ENCODE measurements at regions not wholly inside any gene's neighbourhood (a gene's known extent, or its start where the extent isn't known, plus 50 kb on each side); places are given as distances from the start of the nearest gene placed in this dataset.
"Not testable (repeated sequence)": the region's sequence is repeated elsewhere in the genome, so short reads cannot be mapped to it uniquely, and the experiment has no call there.

DNA sequence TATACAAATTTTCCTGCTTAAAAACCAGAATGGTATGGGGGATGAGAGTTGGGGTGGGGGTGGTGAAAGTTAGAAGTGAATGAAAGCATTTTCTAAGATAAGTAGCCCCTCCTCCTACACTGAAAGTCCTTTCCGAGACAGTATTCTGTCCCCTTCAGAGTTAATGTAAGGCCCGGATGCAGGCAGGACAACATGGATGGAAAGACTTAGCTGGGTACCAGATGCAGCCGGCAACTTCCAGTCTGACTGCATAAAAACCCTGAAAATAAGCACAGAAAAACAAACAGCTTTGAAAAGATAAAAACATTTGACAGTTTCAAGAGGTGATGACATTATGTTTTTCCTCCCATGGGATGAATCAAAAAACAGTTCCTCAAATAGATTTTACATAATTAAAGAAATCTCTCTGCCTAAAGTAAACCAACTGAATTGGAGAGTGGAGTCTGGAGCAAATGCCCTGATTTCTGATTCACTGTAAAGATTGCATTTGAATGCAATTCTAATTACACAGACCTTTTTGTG lies 196.3 kb downstream of the GPAT3 start:
- peaks cover 18% of the 10 kb centered on the region for H3K27me3 Mint-ChIP-seq
- H3K9me3 Mint-ChIP-seq: peaks cover 5% of the 10 kb centered on the region
- H3K27ac Mint-ChIP-seq (ENCODE audit: low read depth): no peak overlapping the region
- no peak for ATAC-seq (replicated peaks; ENCODE audit: extremely low read depth, poor library complexity, severe bottlenecking)
- H3K4me1 Mint-ChIP-seq: no peaks in the 10 kb centered on the region
- H3K36me3 Mint-ChIP-seq (ENCODE audit: insufficient read depth): no peaks in the 10 kb centered on the region
- DNase-seq (ENCODE audit: low spot score in 2 of 2): no peak
- H3K4me3 Mint-ChIP-seq: no peak overlapping the region

DNA sequence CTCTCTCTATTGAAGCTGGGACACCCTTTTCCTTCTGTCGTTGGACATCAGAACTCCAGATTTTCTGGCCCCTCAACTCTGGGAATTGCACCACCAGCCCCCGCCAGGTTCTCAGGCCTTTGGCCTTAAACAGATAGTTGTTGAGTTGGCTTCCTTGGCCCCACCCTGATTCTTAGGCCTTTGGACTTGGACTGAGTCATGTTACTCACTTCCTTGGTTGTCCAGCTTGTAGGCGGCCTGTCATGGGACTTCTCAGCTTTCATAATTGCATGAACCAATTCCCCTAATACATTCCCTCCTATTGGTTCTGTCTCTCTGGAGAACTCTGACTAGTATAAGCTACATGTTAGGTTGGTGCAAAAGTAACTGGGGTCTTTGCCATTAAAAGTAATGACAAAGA lies 195.7 kb downstream of the GPAT3 start:
- Mint-ChIP-seq H3K4me3 (no peak overlapping the region), H3K27ac (ENCODE audit: low read depth) (no peak overlapping the region), H3K4me1 (no peaks in the 10 kb centered on the region), H3K36me3 (ENCODE audit: insufficient read depth) (no peaks in the 10 kb centered on the region), H3K27me3 (peaks cover 23% of the 10 kb centered on the region), H3K9me3 (peaks cover 5% of the 10 kb centered on the region)
- ATAC-seq (replicated peaks; ENCODE audit: extremely low read depth, poor library complexity, severe bottlenecking): no peak
- DNase-seq (ENCODE audit: low spot score in 2 of 2): no peak

DNA sequence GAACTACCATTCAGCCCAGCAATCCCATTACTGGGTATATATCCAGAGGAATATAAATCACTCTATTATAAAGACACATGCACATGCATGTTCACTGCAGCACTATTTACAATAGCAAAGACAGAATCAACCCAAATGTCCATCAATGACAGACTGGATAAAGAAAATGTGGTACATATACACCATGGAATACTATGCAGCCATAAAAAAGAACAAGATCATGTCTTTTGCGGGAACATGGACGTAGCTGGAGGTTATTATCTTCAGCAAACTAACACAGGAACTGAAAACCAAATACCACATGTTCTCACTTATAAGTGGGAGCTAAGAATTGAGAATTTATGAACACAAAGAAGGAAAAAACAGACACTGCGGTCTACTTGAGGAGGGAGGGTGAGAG lies 195.1 kb downstream of the GPAT3 start:
- not testable (repeated sequence) for H3K27ac Mint-ChIP-seq (ENCODE audit: low read depth); ATAC-seq (replicated peaks; ENCODE audit: extremely low read depth, poor library complexity, severe bottlenecking); H3K4me1 Mint-ChIP-seq; DNase-seq (ENCODE audit: low spot score in 2 of 2); H3K9me3 Mint-ChIP-seq; H3K4me3 Mint-ChIP-seq; H3K36me3 Mint-ChIP-seq (ENCODE audit: insufficient read depth)
- peaks cover 27% of the 10 kb centered on the region for H3K27me3 Mint-ChIP-seq

DNA sequence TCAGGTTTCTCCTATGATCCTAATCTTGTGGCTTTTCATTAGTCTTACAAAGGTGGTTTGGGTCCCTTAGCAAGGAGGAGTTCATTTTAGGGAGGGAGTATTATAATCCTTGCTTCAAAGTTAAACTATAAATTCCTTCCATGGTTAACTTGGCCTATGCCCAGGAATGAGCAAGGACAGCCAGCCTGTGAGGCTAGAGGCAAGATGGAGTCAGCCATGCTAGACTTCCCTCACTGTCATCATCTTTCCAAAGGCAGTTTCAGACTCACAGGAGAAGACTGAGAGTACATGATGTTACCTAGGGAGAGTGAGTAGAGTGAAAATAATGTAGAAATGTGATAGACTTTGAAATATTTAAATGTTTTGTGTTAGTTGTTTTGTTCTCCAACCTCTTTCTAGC lies 192.3 kb downstream of the GPAT3 start:
- DNase-seq (ENCODE audit: low spot score in 2 of 2): no peak
- Mint-ChIP-seq H3K9me3 (peaks cover 5% of the 10 kb centered on the region), H3K4me1 (no peaks in the 10 kb centered on the region), H3K36me3 (ENCODE audit: insufficient read depth) (no peaks in the 10 kb centered on the region), H3K4me3 (no peak overlapping the region), H3K27me3 (peaks cover 44% of the 10 kb centered on the region), H3K27ac (ENCODE audit: low read depth) (no peak overlapping the region)
- ATAC-seq (replicated peaks; ENCODE audit: extremely low read depth, poor library complexity, severe bottlenecking): no peak

DNA sequence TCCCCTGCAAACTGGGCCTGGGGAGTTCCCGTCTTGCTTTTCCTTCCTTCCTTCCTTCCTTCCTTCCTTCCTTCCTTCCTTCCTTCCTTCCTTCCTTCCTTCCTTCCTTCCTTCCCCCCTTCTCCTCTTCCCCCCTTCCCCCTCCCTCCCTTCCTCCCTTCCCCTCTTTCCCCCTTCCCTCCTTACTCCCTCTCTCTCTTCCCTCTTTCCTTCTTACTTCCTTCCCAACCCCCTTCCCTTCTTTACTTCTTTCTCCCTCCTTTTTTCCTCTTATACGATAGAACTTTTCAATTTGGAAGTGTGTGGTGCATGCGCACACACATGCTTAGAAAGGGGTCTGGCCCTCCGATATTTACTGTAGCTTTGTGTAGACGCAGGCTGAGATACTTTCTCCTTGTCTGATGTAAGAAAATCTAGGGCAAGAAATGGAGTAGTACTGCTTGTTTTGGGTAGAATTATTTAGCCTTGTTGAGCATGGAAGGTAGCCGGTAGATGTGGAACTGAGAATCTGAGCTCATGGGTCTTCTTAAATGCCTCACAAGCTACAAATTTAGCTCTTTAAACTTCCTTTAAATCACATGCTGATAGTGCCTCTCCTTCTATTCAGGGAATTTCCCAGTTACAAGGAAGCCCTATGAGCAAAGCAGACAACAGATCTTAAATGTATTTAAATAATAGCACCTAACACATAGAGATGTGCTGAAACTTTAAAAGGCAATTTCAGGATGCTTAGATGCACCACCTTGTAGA lies 189.6 kb downstream of the GPAT3 start:
- ATAC-seq (replicated peaks; ENCODE audit: extremely low read depth, poor library complexity, severe bottlenecking): no peak
- no peak overlapping the region for H3K27ac Mint-ChIP-seq (ENCODE audit: low read depth)
- H3K27me3 Mint-ChIP-seq: peaks cover 60% of the 10 kb centered on the region
- H3K4me3 Mint-ChIP-seq: no peak overlapping the region
- no peaks in the 10 kb centered on the region for H3K4me1 Mint-ChIP-seq
- H3K36me3 Mint-ChIP-seq (ENCODE audit: insufficient read depth): no peaks in the 10 kb centered on the region
- no peak for DNase-seq (ENCODE audit: low spot score in 2 of 2)
- no peaks in the 10 kb centered on the region for H3K9me3 Mint-ChIP-seq

DNA sequence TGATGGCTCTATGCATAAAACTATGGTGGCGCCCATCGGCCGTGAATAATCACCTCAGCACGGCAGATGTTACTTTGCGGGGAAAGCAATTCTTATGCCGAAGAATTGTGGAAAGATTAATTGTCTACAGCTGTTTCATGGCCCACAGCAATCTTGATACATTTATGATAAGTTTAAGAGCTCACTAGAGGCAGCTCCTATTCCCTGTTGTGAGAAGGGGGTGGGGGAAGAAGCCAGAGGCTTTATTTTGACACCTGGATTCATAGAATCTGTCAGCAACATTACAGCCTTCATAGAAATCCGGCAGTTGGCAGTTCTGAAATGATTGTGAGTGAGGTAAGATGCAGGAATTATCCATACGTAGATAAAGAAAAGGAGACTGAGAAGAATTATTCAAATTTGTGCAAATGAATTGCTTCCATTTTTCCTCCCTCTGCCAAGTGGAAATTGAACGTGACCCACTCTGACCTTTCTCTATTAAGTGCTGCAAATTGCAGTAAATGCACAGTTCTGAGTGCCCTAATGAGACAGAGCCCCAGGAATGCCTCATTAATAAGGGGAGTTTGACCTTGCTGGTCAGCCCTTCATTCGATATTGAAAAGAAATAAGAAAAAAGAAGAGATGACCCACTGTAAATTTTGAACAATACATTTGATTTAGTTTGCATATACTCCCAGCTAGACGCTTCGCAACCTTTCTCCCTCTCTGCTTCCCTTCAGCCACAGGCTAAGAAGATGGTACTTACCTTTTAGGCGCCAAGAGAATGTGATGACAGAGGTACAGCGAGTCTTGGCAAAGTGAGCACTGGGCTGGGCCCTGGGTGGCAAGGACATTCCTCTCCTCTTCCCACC lies 188.8 kb downstream of the GPAT3 start:
- H3K4me1 Mint-ChIP-seq: no peaks in the 10 kb centered on the region
- no peaks in the 10 kb centered on the region for H3K36me3 Mint-ChIP-seq (ENCODE audit: insufficient read depth)
- DNase-seq (ENCODE audit: low spot score in 2 of 2) (no peak), ATAC-seq (replicated peaks; ENCODE audit: extremely low read depth, poor library complexity, severe bottlenecking) (no peak)
- H3K4me3 Mint-ChIP-seq: no peak overlapping the region
- peaks cover 60% of the 10 kb centered on the region for H3K27me3 Mint-ChIP-seq
- no peak overlapping the region for H3K27ac Mint-ChIP-seq (ENCODE audit: low read depth)
- H3K9me3 Mint-ChIP-seq: no peaks in the 10 kb centered on the region

DNA sequence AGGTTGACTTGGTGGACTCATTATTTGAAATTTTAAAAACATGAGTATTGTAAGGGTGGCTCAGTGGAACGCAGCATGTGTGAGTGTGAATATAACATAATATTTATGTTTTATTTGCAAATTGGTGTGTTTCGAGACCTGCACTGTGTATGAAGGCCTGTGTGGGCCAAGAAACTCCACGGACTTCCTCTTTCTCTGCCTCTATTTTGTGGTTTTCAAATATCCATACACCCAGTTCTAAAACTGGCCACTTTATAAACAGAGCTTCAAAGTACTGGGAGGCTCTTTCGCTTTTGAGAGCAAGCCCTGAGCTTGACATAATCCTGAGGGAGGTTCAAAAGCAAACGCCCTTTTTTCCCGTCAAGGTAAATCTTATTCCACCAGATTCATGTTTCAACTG lies 187.7 kb downstream of the GPAT3 start:
- no peak for ATAC-seq (replicated peaks; ENCODE audit: extremely low read depth, poor library complexity, severe bottlenecking)
- peaks cover 60% of the 10 kb centered on the region for H3K27me3 Mint-ChIP-seq
- H3K36me3 Mint-ChIP-seq (ENCODE audit: insufficient read depth): no peaks in the 10 kb centered on the region
- H3K4me3 Mint-ChIP-seq: no peak overlapping the region
- H3K9me3 Mint-ChIP-seq: no peaks in the 10 kb centered on the region
- no peak overlapping the region for H3K27ac Mint-ChIP-seq (ENCODE audit: low read depth)
- DNase-seq (ENCODE audit: low spot score in 2 of 2): no peak
- H3K4me1 Mint-ChIP-seq: no peaks in the 10 kb centered on the region

DNA sequence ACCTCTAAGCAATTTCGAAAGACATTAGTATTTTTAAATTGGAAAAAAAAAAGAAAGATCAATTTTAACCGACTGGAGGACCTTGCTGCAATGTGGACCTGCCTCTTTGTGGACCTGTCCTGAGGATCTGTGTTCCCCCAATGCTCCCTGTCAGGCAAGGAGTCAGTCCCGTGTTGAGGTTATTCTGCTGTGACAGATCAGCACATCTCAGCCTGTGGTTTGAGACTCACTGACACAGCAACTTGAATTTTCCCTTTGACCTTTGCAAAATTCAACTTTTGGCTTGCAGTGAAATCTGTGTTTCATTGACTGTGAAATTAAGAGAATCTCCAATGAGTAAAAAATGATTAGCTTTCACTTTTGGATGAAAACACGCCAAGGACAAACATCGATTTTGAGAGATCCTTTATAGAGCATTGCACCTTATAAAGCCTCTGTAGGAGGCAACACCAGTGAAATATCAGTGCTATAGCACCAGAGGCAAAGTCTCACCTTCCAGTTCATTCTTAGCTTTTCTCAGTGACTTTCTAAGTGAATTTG lies 186.9 kb downstream of the GPAT3 start:
- ATAC-seq (replicated peaks; ENCODE audit: extremely low read depth, poor library complexity, severe bottlenecking): no peak
- no peak for DNase-seq (ENCODE audit: low spot score in 2 of 2)
- Mint-ChIP-seq H3K27me3 (peaks cover 59% of the 10 kb centered on the region), H3K9me3 (no peaks in the 10 kb centered on the region), H3K27ac (ENCODE audit: low read depth) (no peak overlapping the region), H3K4me1 (no peaks in the 10 kb centered on the region), H3K4me3 (no peak overlapping the region), H3K36me3 (ENCODE audit: insufficient read depth) (no peaks in the 10 kb centered on the region)

DNA sequence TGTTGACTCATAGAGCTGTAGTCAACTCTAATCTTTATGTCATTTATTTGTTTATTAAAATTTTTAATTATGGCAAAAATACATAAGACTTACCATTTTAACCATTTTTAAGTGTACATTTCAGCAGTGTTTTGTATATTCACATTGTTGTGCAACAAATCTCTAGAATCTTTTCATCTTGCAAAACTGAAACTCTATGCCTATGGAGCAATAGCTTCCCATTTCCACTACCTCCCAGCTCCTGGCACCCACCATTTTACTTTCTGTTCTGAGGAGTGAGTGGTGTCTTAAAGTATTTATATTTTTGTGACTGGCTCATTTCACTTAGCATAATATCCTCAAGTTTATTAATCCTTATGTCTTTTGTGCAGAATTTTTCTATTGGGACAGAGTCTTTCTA lies 181.0 kb downstream of the GPAT3 start:
- no peak overlapping the region for H3K27ac Mint-ChIP-seq (ENCODE audit: low read depth)
- H3K9me3 Mint-ChIP-seq: no peaks in the 10 kb centered on the region
- no peak overlapping the region for H3K4me3 Mint-ChIP-seq
- H3K36me3 Mint-ChIP-seq (ENCODE audit: insufficient read depth): no peaks in the 10 kb centered on the region
- H3K4me1 Mint-ChIP-seq: no peaks in the 10 kb centered on the region
- ATAC-seq (replicated peaks; ENCODE audit: extremely low read depth, poor library complexity, severe bottlenecking) (no peak), DNase-seq (ENCODE audit: low spot score in 2 of 2) (no peak)
- H3K27me3 Mint-ChIP-seq: peaks cover 11% of the 10 kb centered on the region

DNA sequence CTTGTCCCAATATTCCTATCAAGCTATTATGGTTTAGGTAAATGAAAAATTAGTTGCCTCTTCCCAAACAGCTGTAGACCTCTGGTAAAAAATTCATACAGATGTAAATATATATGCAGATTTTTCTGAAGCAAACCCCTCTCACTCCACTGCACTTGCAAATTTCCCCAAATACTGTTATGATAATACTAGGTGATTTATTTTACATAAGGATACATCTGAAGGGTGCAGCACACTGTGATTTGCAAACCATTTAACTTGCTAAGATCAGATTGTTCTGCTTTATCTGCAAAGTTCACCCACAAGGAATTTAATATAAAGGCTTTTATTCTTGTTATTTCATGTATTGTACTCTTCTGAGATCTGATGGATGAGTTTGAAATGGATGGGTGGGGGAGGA lies 177.0 kb downstream of the GPAT3 start:
- no peaks in the 10 kb centered on the region for H3K36me3 Mint-ChIP-seq (ENCODE audit: insufficient read depth)
- no peak overlapping the region for H3K27ac Mint-ChIP-seq (ENCODE audit: low read depth)
- H3K27me3 Mint-ChIP-seq: peaks cover 14% of the 10 kb centered on the region
- no peaks in the 10 kb centered on the region for H3K9me3 Mint-ChIP-seq
- DNase-seq (ENCODE audit: low spot score in 2 of 2) (no peak), ATAC-seq (replicated peaks; ENCODE audit: extremely low read depth, poor library complexity, severe bottlenecking) (no peak)
- no peaks in the 10 kb centered on the region for H3K4me1 Mint-ChIP-seq
- no peak overlapping the region for H3K4me3 Mint-ChIP-seq

DNA sequence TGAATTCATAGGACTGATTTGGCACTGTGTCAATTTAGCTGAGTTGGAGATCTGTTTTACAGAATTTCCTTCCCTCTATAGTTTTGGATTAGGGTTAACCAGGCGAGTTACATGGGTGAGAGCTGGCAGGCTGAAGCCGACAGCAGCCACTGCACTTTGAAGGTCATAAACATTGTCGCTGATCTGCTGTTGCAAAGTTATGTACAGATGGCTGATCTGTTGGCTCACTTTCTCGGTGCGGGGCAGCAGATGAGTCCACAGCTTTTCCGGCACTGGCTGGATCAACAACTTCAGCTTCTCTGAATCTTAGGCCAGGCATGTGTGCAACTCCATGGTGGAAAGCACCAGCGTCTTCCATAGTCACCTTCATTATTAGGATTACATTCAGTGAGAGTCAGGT lies 173.7 kb downstream of the GPAT3 start:
- no peak for DNase-seq (ENCODE audit: low spot score in 2 of 2)
- Mint-ChIP-seq H3K4me3 (no peak overlapping the region), H3K27me3 (peaks cover 35% of the 10 kb centered on the region), H3K27ac (ENCODE audit: low read depth) (no peak overlapping the region), H3K36me3 (ENCODE audit: insufficient read depth) (no peaks in the 10 kb centered on the region), H3K4me1 (no peaks in the 10 kb centered on the region), H3K9me3 (no peaks in the 10 kb centered on the region)
- no peak for ATAC-seq (replicated peaks; ENCODE audit: extremely low read depth, poor library complexity, severe bottlenecking)

DNA sequence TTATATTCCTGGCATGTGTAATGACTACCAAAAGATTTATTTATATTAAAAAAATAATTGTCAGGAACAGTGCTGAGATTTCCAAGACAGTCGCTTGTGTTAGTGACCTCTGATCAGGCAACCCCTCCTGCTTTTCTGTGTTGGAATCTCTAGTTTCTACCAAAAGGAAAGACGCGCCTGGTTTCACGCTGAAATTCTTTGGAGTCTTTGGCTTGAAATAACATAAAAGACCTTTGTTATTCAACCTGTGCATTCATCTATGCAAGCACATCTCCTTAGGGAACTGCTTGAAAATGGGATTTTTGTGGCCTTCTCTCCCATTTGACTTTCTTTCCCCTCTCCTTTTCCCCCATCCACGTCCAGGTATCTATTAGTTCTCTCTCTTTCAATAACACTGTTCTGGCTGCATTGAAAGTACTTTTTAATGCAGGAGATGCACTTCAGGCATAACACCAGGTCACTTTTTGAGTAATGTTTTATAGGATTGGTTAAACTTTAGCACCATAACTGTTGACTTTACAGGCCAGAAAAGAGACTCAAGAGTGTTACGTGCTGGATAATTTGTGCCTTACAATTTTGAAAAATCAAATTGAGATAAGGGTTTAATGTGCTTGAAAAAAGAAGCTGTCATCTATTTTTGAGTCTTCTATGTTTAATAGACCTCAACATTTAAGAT lies 172.7 kb downstream of the GPAT3 start:
- no peak for ATAC-seq (replicated peaks; ENCODE audit: extremely low read depth, poor library complexity, severe bottlenecking)
- no peak overlapping the region for H3K27ac Mint-ChIP-seq (ENCODE audit: low read depth)
- no peak for DNase-seq (ENCODE audit: low spot score in 2 of 2)
- H3K36me3 Mint-ChIP-seq (ENCODE audit: insufficient read depth): no peaks in the 10 kb centered on the region
- H3K4me1 Mint-ChIP-seq: no peaks in the 10 kb centered on the region
- no peaks in the 10 kb centered on the region for H3K9me3 Mint-ChIP-seq
- no peak overlapping the region for H3K4me3 Mint-ChIP-seq
- peaks cover 38% of the 10 kb centered on the region for H3K27me3 Mint-ChIP-seq
